Posterior vena cava (tissue), 2 donors: ENCODE measurements at regions not wholly inside any gene's neighbourhood (a gene's known extent, or its start where the extent isn't known, plus 50 kb on each side); places are given as distances from the start of the nearest gene placed in this dataset.
"Not testable (repeated sequence)": the region's sequence is repeated elsewhere in the genome, so short reads cannot be mapped to it uniquely, and the experiment has no call there.

Source experiments
- DNase-seq: peaks from one replicate; pipeline ENCODE4 v3.0.0-alpha.2; 2020; ENCODE audit warnings: low spot score
- intact Hi-C, 2 donors: fragments of 100-400 bp; cut with DNase I; formaldehyde crosslinking; loops; one replicate each; pipeline versions ENCODE4 v1.14.1 to v1.14.2; 2022 to 2023
- donor health status: DM: yes; HTN: yes; CAD: no.
- donor health status: DM: yes; HTN: yes; CAD: no.

DNA sequence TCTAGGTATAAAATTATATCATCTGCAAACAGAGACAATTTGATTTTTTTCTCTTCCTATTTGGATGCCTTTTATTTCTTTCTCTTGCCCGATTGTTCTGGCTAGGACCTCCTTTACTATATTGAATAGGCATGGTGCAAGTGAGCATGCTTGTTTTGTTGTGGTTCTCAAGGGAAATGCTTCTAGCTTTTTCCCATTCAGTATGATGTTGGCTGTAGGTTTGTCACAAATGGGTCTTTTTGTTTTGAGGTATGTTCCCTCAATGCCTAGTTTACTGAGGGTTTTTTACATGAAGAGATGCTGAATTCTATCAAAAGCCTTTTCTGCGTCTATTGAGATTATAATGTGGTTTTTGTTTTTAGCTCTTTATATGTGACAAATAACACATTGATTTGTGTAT, 198.2 kb upstream of the GHR start:
- intact Hi-C loops = no loop called here
- DNase-seq = no peak

- DNase-seq = no peak
- intact Hi-C loops = no loop called here
Observed at GRCh38 chr5:42228279-42228678, 195.0 kb upstream of the GHR start.

GRCh38 chr5:42230839-42231238, 192.4 kb upstream of the GHR start:
- intact Hi-C loops = no loop called here
- no peak for DNase-seq

- DNase-seq = no peak
- intact Hi-C loops = no loop called here
Observed at GRCh38 chr5:42235241-42235640, 188.0 kb upstream of the GHR start.

DNA sequence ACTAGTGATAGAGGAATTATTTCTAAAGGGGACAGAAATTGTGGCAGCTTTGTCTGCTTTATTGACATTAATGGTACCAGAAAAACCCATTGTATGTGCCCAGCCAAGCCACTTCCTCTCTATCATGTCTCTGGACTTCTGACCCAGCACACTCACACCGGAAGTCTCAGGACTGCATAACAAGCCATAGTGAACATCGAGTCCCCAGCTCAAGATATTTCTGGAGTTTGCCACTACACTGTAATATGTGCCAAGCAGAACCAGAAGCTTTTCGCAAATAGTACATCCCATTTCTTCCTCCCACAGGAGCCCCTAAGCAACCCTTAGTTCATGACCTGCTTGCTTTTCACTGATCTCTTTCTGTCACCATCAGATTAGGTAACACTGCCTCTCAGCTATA, 187.4 kb upstream of the GHR start:
- no peak for DNase-seq
- intact Hi-C loops = no loop called here

DNA sequence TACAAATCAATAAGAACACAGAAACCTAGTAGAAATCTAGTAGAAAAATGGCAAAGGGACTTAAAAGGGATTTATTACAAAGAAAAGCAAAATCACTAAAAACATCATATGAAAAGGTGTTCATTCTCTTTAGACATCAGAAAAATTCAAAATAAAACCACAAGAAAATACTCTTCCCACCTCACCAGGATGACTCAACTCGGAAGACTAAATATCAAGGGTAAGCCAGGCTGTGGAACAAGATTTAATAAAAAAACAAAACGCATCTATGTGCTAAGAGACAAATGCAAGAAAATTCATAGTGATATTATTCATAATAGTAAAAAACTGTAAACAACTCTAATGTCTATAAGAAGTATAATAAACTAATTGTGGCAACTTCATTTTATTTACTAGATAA, 181.6 kb upstream of the GHR start:
- intact Hi-C loops = no loop called here
- no peak for DNase-seq

DNA sequence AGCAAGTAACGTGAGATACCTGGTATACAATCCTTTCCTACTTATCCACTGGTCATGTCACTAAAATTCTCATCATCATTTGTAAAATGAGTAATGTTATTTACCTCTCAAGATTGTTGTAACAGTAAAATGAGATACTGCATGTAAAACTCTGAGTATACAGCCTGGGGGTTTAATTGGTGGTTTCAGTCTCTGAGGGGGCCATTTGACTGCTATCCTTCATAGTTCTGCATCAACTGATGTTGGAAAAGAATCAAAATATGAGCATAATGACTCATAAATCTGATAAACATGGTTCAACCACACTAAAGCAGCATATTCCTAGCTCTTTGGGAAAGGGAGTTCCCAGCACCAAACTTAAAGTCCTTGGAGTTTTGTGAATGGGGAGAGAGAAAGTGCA, 181.0 kb upstream of the GHR start:
- intact Hi-C loops = no loop called here
- DNase-seq = no peak

- intact Hi-C loops = no loop called here
- no peak for DNase-seq
Observed at GRCh38 chr5:42242881-42243485, 180.3 kb upstream of the GHR start.

DNA sequence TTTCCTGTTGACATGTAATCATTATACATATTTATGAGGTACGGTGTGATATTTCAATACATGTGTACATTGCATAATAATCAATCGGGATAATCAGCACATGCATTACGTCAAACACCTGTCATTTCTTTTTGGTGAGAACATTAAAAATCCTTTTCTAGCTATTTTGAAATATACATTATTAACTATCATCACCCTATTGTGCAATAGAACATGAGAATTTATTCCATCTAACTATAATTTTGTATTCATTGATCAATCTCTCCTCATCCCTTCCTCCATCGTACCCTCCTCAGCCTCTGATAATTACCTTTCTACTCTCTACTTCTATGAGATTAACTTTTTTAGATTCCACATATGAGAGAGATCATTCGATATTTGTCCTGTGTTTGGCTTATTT, 170.9 kb upstream of the GHR start:
- DNase-seq = no peak
- intact Hi-C loops = no loop called here

GRCh38 chr5:42259914-42260313, 163.3 kb upstream of the GHR start:
- DNase-seq, intact Hi-C loops: not testable (repeated sequence)

DNA sequence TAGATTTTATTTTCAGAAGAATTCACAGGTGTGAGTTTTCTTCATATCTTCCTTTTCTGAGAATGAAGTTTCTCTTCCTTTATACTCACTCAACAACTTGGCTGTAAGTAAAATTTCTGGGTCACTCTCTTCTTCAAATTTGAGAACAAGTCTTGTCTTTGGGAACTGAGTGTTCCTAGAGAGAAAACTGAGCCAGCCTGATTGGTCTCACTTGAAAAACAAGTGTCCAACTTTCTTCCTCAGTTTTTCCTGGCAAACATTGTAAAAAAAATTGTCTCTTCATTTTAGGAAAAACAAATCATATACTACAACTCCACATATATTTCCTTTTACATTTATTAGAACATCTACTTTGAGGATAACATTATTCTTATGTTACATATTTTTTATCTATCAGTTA, 156.1 kb upstream of the GHR start:
- intact Hi-C loops = no loop called here
- DNase-seq = no peak

- DNase-seq, intact Hi-C loops: not testable (repeated sequence)
Observed at GRCh38 chr5:42268170-42268569, 155.1 kb upstream of the GHR start.

DNA sequence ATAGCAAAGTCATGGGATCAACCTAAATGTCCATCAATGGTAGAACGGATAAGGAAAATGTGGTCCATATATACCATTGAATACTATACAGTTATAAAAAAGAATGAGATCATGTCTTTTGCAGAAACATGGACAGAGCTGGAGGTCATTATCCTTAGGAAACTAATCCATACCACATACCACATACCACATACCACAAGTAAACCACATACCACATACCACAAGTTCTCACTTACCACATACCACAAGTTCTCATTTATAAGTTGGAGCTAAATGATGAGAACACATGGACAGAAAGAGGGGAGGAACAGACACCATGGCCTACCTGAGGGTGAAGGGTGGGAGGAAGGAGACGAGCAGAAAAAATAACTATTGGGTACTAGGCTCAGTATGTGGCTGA, 154.6 kb upstream of the GHR start:
- intact Hi-C loops = no loop called here
- DNase-seq = no peak

DNA sequence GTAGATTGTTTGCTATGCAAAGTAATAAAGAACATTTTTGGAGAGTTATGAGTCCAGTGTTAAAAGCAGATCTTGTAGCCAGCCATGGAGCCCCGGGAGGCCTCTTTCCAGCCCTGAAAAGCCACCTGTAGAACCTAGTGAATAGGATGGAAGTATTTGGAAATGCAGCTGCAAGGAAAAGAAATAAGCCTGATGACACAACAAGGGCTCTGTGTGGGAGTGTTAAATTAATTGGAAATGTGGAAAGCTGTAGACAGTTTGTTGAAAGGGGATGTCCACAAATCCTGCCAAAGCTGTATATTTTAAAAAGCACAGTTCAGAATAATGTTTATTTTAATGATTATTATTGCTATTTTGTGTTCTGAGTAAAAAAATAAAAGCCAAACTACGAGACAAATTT, 152.5 kb upstream of the GHR start:
- DNase-seq = no peak
- intact Hi-C loops = no loop called here

DNA sequence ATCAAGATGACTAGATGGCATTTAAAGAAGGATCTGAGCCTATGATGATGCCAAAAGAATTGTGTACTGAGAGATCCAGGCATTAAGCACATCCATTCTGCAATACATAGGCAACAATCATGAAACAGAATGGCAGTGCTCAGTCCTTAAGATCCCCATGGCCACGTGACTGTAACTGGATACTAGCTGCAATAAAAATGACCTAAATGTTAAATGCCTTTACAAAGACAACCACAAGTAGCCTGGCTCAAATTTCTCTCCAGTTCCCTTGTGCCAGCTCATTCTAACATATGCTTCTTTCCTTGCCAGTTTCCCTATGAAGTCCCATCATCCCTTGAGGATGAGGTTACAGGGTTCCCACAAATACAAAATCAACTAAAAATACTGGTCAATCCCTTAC, 148.3 kb upstream of the GHR start:
- DNase-seq = no peak
- intact Hi-C loops = no loop called here

DNA sequence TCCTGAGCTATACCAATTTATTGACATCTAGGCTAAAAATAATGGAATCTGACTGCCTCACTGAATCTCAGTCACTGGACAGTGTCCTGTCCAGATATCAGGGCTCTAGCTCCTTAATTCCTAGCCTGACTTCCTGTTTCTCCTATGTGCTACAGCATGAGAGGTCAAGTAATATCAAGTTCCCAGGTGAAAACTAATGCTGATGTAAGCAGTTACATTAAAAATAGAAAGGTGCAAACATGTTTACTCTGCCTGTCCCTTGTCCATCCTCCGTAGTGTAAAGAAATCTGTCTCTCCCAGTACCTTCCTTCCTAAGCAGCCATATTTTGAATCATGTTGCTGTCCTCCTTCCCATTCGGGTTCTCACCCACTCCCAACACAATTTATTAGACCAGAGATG, 145.9 kb upstream of the GHR start:
- intact Hi-C loops = no loop called here

DNA sequence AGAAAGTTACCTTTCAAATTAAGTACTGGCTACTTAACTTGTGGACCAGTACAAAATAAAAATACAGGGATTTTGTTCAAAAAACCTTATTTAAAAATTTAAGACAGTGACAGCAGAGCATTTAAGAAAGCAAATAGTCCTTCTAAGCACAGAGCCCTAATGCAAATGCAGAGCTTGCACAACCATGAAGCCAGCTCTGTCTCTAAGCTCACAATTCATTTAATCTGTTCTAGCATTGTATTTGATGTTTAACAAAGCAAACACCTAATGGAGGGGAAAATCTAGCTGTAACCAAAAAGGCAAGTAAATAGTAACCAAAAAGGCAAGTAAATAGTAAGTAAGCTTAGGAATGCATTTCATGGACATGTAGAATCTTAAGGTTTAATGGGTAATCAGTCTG, 138.7 kb upstream of the GHR start:
- intact Hi-C loops = no loop called here
- DNase-seq = no peak

More for the DNA sequence above, 145.9 kb upstream of the GHR start:
- no peak for DNase-seq

- intact Hi-C loops = no loop called here
- no peak for DNase-seq
Observed at GRCh38 chr5:42285230-42285629, 138.0 kb upstream of the GHR start.

DNA sequence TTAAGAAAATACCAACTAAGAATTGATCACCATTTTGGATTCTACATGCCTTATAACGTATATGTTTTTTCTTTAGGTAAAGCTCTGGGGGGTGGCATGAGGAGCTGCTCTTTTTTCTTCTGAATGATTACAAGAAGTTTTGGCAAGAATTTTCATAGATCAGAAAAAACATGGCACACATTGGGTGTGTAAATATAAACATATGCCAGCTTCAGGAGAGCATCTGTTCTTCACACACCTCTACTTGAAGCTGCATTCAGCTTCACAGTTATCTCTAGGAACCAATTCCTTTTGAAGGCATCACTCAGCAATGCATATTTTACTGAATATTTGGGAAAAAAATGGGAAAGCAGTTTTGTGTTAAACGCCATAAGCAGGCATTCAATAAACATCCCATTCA, 122.7 kb upstream of the GHR start:
- intact Hi-C loops = no loop called here
- no peak for DNase-seq

DNA sequence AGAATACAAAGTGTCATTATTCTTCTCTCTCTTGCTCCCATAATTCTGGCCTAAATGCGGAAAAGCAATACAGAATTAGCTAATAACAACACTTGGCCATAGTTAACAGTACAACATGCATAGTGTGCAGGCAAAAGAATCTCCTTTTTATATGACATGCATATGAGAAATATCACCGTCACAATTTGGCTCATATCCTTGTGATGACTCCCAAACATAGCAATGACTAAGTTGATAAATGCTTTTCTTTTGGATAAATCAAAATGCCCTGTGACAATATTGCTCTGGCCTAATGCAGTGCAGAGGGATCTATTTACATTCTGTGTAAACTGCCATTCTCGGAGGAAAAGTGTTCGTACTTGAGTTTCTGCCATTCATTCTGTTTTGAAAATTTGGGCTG, 121.9 kb upstream of the GHR start:
- DNase-seq = no peak
- intact Hi-C loops = no loop called here

DNA sequence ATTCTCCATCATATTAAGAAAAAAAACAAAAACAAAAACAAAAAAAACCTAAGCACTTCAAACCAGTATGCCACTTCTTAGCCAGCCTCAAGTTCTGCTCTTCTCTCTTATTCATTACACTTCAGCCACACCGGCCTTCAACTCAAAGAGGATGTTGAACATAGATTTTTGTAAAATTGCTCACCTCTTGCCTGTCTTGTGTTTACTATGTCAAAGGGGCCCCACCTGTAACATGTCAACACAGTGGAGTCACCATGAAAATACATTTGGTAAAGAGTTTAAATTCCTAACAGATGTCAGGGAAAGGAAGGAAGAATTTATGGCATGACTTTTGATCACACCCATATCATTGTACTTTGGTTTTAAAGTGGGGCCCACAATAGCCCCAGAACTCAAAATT, 121.1 kb upstream of the GHR start:
- no peak for DNase-seq
- intact Hi-C loops = no loop called here

DNA sequence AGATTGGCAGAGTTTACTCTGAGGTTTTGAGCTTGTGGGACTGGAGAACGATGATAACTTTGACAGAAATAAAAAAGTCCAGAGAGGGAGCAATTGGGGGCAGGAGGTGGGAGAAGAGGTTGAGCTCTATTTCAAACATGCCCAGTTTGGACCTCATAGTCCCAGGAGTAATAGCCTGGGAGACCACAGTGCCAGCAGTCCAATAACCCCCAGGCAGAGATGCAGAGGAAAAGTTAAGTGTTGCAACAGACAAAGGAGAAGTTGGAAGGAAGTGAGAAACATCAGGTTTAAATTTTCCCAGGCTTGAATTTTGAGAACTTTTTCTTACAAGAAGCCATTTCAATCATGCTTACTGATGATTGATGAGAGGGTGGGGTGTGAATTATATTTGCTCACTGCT, 117.0 kb upstream of the GHR start:
- no peak for DNase-seq
- intact Hi-C loops = no loop called here
